ENCODE measurements at regions not wholly inside any gene's neighbourhood (a gene's known extent, or its start where the extent isn't known, plus 50 kb on each side); places are given as distances from the start of the nearest gene placed in this dataset.
"Not testable (repeated sequence)": the region's sequence is repeated elsewhere in the genome, so short reads cannot be mapped to it uniquely, and the experiment has no call there.

DNA sequence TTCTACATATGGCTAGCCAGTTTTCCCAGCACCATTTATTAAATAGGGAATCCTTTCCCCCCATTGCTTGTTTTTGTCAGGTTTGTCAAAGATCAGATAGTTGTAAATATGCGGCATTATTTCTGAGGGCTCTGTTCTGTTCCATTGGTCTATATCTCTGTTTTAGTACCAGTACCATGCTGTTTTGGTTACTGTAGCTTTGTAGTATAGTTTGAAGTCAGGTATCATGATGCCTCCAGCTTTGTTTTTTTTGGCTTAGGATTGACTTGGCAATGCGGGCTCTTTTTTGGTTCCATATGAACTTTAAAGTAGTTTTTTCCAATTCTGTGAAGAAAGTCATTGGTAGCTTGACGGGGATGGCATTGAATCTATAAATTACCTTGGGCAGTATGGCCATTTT lies 60.0 kb upstream of the GPC3 start:
- not testable (repeated sequence) for DNase-seq

DNA sequence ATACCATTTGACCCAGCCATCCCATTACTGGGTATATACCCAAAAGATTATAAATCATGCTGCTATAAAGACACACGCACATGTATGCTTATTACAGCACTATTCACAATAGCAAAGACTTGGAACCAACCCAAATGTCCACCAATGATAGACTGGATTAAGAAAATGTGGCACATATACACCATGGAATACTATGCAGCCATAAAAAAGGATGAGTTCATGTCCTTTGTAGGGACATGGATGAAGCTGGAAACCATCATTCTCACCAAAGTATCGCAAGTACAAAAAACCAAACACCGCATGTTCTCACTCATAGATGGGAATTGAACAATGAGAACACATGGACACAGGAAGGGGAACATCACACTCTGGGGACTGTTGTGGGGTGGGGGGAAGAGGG lies 81.7 kb upstream of the GPC3 start:
- DNase-seq: not testable (repeated sequence)

DNA sequence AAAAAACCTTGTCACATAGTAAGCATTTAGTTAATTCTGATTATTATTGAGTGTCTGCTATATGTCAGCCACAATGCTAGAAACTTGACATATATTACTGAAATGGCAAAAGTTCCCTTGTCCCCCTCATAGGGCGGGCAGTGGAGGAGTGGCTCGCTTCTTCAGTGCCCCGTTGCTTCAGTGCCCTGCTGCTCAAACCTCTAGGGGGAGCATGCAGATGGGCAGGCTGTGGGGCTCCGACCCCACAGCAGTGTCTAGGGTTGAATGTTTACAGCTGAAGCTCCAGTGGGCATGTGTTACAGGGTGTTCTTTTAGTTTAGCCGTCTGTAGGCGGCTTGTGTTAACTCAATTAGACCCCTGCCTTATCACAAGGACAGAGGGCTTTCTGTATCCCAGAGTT lies 86.5 kb upstream of the GPC3 start:
- DNase-seq: not testable (repeated sequence)

DNA sequence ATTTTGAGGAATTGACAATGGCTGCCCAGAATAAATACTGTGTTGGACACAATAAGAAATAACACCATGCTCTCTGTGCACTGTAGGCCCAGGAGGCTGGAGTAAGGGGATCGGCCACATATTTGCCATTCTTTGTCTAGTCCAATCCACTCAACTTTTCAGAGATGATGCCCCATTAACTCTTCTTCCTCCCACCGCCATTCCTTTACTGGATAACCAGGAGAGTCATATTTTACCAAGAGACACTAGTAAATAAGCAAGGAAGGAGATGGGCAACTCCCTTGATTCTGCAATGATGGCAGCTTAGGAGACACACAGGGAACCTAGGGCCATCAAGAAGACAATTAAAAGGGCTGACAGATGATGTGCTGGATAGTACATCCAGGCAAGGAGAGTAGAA lies 87.9 kb upstream of the GPC3 start:
- peak; percentile 1 for DNase-seq

GRCh38 chrX:134074151-134074550 lies 88.8 kb upstream of the GPC3 start:
- no peak for DNase-seq

GRCh38 chrX:134075894-134076718 lies 90.7 kb upstream of the GPC3 start:
- DNase-seq: no peak

GRCh38 chrX:134095366-134095765 lies 110.0 kb upstream of the GPC3 start:
- no peak for DNase-seq

DNA sequence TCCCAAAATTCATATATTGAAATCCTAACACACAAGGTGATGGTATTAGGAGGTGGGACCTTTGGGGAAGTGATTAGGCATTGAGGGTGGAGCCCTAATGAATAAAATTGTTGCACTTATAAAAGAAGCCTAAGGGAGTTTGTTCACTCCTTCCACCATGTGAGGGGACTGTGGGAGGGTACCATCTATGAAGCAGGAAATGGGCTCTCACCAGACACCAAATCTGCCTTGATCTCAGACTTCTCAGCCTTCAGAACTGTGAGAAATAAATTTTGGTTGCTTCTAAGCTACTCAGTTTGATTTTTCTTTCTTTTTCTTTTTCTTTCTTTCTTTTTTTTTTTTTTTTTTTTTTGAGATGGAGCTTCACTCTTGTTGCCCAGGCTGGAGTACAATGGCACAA lies 116.2 kb upstream of the GPC3 start:
- no peak for DNase-seq

DNA sequence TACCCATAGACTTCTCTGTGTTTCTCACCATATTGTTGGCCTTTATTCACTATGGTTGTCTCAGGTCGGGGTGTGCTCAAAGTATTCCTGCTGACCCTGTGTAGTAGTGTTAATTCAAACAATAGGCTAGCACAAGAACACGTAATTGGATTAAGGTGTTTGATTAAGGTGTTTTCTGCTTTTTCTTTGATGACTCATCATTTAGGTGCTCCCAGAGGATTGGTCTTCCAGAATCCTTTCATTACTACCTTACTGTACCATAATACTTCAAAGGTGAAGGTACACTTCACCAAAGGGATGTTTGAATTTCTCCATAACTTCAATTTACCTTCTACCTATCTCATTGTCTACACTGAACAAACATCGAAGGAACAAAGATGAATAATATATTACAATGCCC lies 121.7 kb upstream of the CCDC160 start:
- DNase-seq: no peak

DNA sequence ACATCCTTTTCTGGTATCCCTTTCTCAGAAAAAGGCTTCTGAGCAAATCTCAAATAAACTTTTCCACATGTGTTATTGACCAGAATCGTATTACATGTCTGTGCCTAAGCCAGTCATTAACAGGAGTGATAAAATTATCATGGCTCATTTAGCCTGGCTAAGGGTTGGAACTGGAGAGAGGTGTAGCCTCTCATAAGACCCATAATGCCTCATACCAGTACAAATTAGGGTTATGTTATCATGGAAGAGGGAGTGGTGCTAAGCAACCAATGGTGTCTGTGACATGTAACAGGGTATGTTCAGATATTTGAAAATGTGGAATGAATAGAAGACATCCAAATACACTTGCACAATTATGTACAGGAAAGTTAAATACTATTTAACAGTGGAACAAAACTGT lies 99.6 kb upstream of the CCDC160 start:
- DNase-seq: no peak

DNA sequence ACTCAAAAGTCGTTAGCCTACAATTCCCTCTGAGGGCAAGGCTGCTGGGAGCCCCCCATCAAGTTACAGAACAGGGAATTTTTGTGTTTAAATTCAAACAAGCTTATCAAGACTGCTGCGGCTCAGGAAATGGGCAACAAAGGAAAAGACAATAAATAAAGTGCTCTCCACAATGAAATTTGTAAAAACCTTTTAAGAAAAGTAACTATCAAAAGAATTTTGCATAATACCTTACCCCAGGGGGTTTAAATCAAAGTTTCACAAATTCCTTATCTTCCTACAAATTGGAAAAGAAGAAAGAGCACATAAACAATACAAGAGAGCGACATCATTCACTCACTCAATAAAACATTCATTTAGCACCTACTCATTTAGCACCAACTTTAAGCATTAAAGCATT lies 97.9 kb upstream of the CCDC160 start:
- DNase-seq: no peak

DNA sequence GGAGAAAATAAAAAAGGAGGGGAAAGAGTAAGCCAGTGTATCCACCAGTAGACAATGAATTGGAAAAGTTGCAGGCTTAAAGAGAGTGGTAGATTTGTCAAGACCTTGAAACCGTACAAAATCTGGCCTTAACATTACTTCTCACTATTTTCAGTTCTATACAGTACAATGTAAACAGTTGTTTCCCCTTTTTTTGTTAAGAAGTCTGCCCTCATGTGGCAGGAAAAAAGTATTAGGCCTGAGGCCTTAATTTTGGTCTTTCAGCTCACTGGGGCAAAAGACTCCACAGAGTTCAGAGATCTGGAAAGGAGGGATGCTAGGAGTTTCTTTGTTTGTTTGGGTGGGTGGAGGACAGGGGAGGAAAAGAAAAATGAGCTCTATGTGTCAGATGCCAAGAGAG lies 92.8 kb upstream of the CCDC160 start:
- no peak for DNase-seq

DNA sequence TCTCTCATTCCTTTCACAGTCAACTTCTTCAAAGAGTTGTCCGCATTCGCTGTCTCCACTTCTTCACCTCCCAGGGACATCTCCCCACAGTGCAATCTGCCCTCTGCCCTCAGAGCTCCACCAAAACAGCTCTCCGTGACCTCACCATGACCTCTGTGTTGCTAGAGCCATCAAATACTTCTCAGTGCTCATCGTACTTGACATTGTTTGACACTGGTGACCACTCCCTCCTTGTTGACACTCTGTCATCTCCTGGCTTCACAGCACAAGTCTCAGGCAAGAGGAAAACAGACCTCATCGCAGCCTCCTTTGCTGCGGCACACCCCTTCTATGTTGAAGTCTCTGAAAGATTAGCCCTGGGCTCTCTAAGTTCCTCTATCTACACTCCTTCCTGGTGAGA lies 90.5 kb upstream of the CCDC160 start:
- DNase-seq: no peak

GRCh38 chrX:134148172-134148692 lies 88.8 kb upstream of the CCDC160 start:
- DNase-seq: no peak

DNA sequence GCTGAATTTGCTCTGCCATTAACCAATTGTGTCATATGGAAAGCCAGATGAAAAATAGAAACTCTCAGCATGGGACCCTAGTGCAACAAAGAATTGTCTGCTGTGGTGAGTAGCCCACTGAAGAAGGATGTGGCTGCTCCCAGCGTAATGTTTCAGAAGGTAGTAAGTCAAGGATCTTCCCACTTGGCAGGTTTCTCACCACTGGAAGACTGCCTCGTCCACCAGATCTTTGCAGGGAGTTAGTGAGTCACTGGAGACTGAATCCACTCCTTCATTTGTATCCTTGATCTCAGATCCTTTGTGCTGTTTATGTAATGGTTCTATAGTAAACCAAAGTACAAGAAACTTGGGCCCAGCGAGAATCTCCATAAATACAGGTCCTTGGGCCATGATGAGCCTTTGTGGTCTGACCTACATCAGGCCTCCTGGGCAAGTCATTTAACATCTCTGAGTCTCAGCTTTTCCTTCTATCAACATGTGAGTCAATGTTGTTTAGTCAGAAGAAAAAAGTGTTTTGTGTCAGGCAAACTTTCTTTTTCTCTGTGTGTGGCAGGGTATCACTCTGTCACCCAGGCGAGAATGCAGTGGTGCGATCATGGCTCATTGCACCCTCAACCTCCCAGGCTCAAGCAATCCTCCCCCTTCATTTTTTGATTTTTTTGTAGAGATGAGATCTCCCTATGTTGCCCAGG lies 78.0 kb upstream of the CCDC160 start:
- DNase-seq: no peak

DNA sequence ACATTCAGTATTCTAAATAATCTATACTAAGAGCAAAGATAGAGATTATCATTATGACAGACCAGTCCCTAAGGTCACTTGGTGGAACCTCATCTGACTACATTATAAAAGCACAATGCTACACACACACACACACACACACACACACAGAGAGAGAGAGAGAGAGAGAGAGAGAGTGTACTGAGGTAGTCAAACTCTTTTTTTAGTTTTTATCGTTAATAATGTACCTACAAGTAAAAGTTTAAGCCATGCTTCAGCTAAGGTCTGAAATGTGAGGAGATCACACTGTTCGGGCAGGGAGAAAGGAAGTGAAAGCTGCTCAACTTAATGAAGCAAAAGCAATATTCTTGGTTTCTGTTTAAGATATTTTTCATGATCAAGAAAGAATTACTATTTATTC lies 75.8 kb upstream of the CCDC160 start:
- DNase-seq: no peak

DNA sequence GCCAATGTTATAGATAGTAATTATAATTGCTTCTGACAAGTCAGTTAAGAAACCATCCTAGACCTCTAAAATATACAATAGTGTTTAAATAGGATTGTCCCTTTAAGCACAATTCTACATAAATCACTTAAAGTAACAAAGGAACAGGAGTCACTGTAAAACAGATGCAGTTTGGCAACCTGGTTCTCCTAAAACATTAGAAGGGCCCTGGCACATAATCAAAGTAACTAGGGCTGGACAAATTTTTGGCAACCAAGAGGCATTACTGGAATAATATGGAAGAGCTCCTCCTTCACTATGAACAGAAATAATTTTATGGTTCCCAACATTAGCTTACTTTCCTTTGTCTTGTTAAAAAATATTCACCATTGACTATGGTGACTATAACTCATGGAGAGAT lies 75.0 kb upstream of the CCDC160 start:
- DNase-seq: no peak

DNA sequence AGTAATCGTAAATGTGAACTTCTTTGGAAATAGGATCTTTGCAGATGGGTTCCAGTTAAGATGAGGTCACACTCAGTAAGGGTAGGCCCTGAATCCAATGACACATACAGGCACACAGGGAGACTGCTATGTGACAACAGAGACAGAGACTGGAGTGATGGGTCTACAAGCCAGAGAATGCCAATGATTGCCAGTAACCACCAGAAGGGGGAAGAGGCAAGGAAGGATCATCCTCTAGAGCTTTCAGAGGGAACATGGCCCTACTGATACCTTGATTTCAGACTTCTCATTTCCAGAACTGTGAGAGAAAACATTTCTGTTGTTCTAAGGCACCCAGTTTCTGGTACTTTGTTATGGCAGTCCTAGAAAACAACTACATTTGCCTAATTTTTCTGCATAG lies 73.1 kb upstream of the CCDC160 start:
- DNase-seq: no peak

DNA sequence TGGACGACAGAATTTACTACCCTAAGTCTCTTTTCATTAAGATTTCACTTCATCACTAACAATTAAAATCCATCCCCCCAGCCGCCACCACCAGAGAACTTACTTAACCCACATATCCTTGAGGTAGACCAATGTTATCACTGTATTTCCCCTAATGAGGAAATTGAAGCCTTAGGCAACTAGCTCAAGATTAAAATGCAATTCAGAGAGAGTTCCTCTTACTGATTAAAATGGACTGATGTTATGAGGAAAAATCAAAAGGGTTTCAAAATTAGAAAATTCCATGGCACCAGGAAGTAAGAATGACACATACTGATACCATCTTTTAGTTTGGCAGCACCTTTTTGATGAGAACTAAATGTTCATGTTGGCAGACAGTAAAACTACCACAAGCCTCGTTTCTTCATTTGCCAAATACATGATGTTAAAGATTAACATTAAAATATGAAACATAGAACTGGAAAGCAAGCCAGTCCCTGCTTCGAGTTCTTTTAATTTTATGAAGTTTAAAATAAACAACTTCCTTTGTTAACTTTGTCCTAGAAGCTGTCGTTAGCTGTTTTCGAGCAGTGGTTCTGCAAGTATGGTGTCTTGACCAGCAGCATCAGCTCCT lies 69.3 kb upstream of the CCDC160 start:
- no peak for DNase-seq

DNA sequence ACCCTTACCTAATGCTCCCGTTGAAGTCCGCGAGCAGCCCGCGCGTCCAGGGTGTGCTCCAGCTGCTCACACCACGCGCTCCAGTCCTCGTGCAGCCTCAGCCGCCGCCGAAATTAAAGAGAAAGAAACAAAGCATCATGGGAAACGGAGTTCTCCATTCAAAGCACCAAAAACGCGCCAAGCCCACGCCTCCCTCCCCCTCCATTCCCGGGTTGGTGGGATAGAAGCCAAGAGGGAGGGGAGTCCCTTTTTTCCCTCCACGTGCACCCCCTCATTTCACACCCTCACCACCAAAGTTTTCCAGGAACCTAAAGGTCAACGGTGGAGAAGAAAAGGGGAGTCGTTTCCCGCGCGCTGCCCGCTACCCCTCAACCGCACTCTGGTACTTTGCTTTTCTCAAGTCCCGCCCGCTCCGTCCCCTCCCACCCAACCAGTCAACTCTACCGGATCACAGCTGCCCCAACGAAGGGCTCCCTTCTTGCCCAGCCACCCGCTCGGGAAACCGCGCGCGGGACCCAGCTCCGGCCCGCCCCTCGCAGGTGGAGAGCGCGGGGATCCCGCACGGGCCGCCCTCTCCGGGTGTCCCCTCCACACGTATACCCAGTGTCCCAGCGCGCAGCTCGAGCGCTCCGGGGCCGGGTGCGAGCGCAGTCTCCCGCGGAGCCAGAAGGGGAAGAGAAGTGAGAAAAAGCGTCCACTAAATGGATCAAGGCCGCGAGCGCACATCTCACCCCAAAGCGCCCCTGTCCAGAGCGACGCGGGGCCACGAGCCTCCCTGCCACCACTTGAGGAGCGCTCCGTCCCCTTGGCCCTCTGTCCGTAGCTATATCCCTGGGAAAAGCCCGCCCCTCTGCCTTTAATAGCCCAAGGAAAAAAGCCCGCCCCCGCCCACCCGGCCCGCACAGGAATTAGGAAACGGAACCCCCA lies 65.1 kb upstream of the CCDC160 start:
- no peak for DNase-seq

GRCh38 chrX:134172588-134173259 lies 64.3 kb upstream of the CCDC160 start:
- DNase-seq: no peak

All from NCI-H748 treated with DMSO at 0.1 percent for 48 hours (cell line).